ENCODE measurements at regions not wholly inside any gene's neighbourhood (a gene's known extent, or its start where the extent isn't known, plus 50 kb on each side); places are given as distances from the start of the nearest gene placed in this dataset.

DNA sequence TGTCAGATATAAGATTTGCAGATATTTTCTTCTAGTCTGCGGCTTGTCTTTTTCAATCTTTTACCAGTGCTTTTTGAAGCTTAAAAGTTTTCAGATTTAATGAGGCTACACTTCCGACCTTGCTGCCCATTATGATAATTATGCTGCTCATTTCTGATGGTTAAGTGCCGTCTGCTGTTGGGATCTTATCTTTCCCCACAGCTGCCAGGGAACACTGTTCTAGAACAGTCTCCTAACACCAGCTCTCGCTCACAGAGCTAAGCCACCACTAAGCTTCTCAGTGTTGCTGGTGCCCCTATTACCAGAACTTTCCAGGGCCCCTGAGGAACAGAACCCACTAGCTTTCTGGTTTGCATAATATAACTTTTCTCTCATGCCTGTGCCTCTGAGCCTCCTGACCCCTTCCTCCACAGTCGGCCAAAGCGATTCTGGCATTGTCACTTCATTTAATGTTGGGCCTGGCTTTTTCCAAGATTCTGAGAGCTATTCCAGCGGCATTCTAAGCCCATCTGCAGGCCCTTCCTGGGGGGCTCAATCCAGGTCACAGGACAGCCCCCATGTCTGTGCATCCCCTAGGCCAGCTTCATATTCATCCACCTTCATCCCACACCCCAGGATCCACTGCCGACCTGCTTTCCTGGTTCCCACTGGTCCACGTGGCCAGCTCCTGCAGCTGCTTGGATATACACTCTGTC lies 237.0 kb downstream of the PTPRU start:
- no peak for DNase-seq (ENCODE audit: low read depth in 3 of 3, low spot score in 1 of 3)

DNA sequence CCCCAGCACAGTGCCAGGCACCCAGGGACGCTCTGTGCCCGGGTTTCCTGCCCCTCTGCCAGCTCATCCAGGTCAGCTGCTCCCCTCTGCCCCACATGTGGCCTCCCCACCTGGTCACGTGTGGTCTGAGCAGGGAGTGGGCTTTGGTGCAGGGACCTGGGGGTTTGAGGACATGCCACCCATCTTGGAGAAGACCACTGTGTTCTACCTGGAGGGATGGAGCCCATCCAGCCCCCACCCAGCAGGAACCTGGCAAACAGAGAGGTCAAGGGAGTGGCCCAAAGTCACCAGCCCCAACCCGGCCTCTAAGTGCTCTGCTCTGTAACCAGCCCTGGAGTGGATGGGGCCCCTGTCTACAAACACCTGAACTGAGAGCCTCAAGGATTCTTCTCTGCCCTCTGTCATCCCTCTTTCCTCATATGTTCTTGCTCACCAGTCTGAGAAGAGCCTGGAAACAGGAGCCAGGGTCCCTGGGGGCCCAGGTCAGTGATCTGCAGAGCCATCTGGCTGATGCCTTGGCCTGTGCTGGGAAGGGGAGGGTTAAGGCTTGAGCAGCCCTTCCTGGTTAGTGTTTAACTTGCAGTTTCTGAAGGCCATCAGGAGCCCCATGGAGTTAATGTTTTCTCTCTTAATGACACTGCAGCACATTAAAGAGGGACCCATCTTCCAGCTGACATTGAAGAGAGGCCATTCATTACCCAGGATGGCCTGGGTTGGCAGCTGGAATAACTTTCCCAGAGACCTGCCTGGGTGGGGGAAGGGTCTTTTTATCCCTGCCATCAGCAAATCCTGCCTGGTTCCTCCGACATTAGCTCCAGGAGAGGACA lies 235.4 kb downstream of the PTPRU start:
- no peak for DNase-seq (ENCODE audit: low read depth in 3 of 3, low spot score in 1 of 3)

DNA sequence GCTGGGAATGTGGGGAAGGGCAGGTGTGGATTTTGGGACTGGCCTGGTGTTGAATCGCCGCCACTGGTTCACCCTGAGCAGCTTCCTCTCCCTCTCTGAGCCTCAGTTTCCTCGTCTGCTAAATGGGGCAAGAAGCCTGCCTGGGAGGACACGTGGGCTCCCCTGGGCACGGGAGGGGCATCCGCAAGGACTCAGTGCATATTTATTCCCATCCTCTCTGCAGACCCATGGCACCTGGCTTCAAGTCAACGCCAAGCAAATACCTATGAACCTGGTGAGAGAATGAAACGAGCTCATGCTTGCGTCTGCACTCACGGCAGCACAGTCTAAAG lies 234.4 kb downstream of the PTPRU start:
- DNase-seq (ENCODE audit: low read depth in 3 of 3, low spot score in 1 of 3), result no peak

GRCh38 chr1:29470087-29470787 lies 233.9 kb downstream of the PTPRU start:
- DNase-seq (ENCODE audit: low read depth in 3 of 3, low spot score in 1 of 3), result no peak

GRCh38 chr1:29469457-29469856 lies 233.1 kb downstream of the PTPRU start:
- no peak for DNase-seq (ENCODE audit: low read depth in 3 of 3, low spot score in 1 of 3)

- no peak for DNase-seq (ENCODE audit: low read depth in 3 of 3, low spot score in 1 of 3)
Observed at GRCh38 chr1:29467989-29468900, 231.9 kb downstream of the PTPRU start.

GRCh38 chr1:29466258-29466657 lies 229.9 kb downstream of the PTPRU start:
- DNase-seq (ENCODE audit: low read depth in 3 of 3, low spot score in 1 of 3), result no peak

- DNase-seq (ENCODE audit: low read depth in 3 of 3, low spot score in 1 of 3), result no peak
Observed at GRCh38 chr1:29465755-29466154, 229.4 kb downstream of the PTPRU start.

- no peak for DNase-seq (ENCODE audit: low read depth in 3 of 3, low spot score in 1 of 3)
Observed at GRCh38 chr1:29462096-29462495, 225.8 kb downstream of the PTPRU start.

- DNase-seq (ENCODE audit: low read depth in 3 of 3, low spot score in 1 of 3), result no peak
Observed at GRCh38 chr1:29461115-29461739, 224.9 kb downstream of the PTPRU start.

GRCh38 chr1:29460694-29461093 lies 224.4 kb downstream of the PTPRU start:
- no peak for DNase-seq (ENCODE audit: low read depth in 3 of 3, low spot score in 1 of 3)

DNA sequence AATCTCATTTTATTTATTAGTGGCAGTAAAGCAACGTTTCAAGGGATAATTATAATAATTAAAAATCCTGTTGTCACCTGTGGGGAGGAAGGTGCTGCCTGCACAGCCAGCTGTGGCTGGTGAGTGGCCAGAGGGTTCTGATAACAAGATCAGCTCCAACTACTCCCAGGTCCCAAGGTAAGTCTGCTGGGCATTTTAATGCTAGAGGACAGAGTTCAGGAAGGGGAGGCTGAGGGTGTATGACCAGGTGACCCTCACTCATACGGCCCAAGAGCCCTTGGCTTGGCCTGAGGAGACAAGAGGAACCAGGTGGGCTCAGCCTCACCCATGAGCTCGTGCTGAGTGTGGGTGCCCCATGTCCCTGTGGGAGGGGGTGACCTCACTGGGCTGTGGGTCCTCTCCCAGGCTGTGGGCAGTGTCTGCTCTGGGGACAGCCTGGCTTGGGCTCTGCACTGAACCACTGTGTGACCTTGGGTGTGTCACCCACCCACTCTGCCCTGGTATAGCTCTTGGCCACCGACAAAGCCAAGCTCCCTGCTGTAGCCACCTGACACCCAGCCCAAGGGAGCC lies 223.8 kb downstream of the PTPRU start:
- no peak for DNase-seq (ENCODE audit: low read depth in 3 of 3, low spot score in 1 of 3)

DNA sequence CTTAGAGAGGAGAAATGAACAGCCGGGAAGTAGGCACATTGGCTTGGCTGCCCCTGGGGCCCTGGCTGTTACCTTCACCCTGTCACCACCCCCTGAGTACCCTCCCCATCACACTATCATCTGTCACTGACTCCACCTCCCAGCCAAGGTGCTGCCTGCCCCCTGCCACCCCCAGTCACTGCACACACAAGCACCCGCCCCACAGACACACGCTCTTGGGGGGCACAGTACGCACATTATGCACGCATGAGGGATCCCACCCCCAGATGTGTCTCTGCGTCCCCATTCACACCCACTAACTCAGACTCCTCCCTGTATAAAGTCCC lies 223.3 kb downstream of the PTPRU start:
- DNase-seq (ENCODE audit: low read depth in 3 of 3, low spot score in 1 of 3), result no peak

- DNase-seq (ENCODE audit: low read depth in 3 of 3, low spot score in 1 of 3), result no peak
Observed at GRCh38 chr1:29458737-29459619, 222.7 kb downstream of the PTPRU start.

DNA sequence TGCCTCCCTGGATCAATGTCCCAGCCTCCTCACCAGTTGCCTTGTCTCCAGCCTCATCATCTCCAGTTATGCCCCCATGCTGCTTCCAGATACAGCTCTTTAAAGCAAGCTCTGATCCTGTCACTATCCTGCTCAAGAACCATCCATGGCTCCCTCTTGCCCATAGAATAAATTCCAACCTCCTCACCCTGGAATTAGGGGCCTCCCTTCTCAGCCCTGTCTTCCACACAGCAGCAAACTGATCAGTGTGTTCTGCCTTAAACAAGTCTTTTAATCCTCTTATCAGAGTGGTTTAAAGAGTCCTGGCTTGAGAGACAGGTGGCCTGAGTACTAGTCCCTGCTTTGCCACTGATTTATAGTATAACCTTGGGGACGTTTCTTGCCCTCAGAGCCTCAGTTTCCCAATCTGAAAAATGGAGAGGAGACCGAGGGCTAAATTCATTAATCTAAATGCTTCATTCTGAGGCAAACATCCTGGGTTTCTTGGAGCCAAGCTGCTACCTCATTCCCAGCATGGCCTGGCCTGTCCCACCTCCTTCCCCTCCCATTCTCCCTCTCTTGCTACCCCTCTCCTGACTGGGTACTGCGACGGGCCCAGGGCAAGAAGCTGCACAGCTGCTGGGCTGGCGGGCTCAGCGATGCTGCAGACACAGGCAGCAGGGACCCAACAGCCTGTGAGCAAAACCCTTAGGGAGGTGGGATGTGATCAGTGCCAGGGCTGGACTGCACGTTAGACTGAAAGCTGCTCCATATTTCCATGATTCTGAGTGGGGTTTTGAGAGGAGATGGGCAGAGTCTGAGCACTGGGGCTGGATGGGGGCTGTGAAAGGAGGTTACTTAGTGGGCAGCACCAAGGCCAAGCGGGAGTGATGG lies 221.4 kb downstream of the PTPRU start:
- no peak for DNase-seq (ENCODE audit: low read depth in 3 of 3, low spot score in 1 of 3)

- no peak for DNase-seq (ENCODE audit: low read depth in 3 of 3, low spot score in 1 of 3)
Observed at GRCh38 chr1:29456685-29457435, 220.5 kb downstream of the PTPRU start.

DNA sequence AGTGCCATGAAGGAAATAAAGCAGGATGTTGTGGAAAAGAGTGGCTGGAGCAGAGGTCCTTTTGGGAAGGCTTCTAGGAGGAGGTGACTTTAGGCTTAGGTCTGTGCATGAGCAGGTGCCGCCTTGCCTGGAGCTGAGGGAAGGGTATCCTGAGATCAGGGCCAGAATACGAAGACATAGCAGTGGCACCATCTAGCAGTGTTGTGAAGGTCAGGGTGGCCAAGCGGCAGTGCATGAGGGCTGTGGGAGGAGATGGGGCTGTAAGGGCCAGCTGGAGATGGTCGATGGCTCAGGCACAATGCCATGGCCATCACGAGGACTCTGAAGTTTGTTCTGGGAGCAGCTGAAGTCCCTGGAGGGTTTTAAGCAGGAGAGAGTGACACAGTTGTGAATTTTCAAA lies 219.5 kb downstream of the PTPRU start:
- DNase-seq (ENCODE audit: low read depth in 3 of 3, low spot score in 1 of 3), result no peak
